Neural cell (in vitro differentiated cells): ENCODE measurements at regions not wholly inside any gene's neighbourhood (a gene's known extent, or its start where the extent isn't known, plus 50 kb on each side); places are given as distances from the start of the nearest gene placed in this dataset.

Experiments used
- H2AFZ ChIP-seq: fragments of 200-600, 300-800 bp; sonication (generic), shearing (Covaris generic); 2 replicates; pipeline ENCODE4 v1.6.0; 2014; ENCODE audit warnings: low read depth, mild to moderate bottlenecking, antibody characterized with exemption, low read length, moderate library complexity
- H3F3A ChIP-seq: fragments of 200-600 bp; shearing (Covaris generic); 2 replicates; pipeline ENCODE4 v1.6.1; 2016; ENCODE audit warnings: mild to moderate bottlenecking, moderate library complexity, mixed read lengths, antibody characterized with exemption, low read length; ENCODE audit not compliant: insufficient read depth, poor library complexity, severe bottlenecking
- H3K27ac ChIP-seq: fragments of 200-600, 300-800 bp; sonication (generic), shearing (Covaris generic); 2 replicates; pipeline ENCODE4 v1.5.1; 2014; ENCODE audit warnings: mild to moderate bottlenecking, low read length, moderate library complexity
- H3K27me3 ChIP-seq: fragments of 300-800, 200-600 bp; sonication (generic), shearing (Covaris generic); 2 replicates; pipeline ENCODE4 v1.6.0; 2014; ENCODE audit warnings: mild to moderate bottlenecking, low read depth, low read length, moderate library complexity; ENCODE audit not compliant: insufficient read depth
- H3K36me3 ChIP-seq: fragments of 300-800, 200-600 bp; sonication (generic), shearing (Covaris generic); 2 replicates; pipeline ENCODE4 v1.5.1; 2014; ENCODE audit warnings: mild to moderate bottlenecking, antibody characterized with exemption, low read length, moderate library complexity; ENCODE audit not compliant: insufficient read depth
- H3K4me2 ChIP-seq: fragments of 300-800, 200-600 bp; sonication (generic), shearing (Covaris generic); 2 replicates; pipeline ENCODE4 v1.6.0; 2014; ENCODE audit warnings: mild to moderate bottlenecking, low read length
- H3K4me3 ChIP-seq: fragments of 300-800, 200-600 bp; sonication (generic), shearing (Covaris generic); 2 replicates; pipeline ENCODE4 v1.5.1; 2014; ENCODE audit warnings: mild to moderate bottlenecking, low read length, moderate library complexity
- H3K79me2 ChIP-seq: fragments of 200-600 bp; shearing (Covaris generic); replicated peaks from 2 replicates; pipeline ENCODE4 v1.6.0; 2014; ENCODE audit warnings: mild to moderate bottlenecking, low read length, moderate library complexity; ENCODE audit not compliant: insufficient read depth
- H3K9ac ChIP-seq: fragments of 300-800, 200-600 bp; sonication (generic), shearing (Covaris generic); 2 replicates; pipeline ENCODE4 v1.6.1; 2016; ENCODE audit warnings: mild to moderate bottlenecking, low read length, mixed read lengths
- H3K9me2 ChIP-seq: fragments of 200-600 bp; shearing (Covaris generic); 2 replicates; pipeline ENCODE4 v1.6.1; 2016; ENCODE audit warnings: mild to moderate bottlenecking, low read length, mixed read lengths; ENCODE audit not compliant: insufficient read depth
- H3K9me3 ChIP-seq: fragments of 200-600, 300-800 bp; sonication (generic), shearing (Covaris generic); 2 replicates; pipeline ENCODE4 v1.6.1; 2016; ENCODE audit warnings: mild to moderate bottlenecking, mixed run types, low read length, moderate library complexity, mixed read lengths
- H4K20me1 ChIP-seq: fragments of 200-600 bp; shearing (Covaris generic); 2 replicates; pipeline ENCODE4 v1.6.1; 2016; ENCODE audit warnings: mild to moderate bottlenecking, mixed run types; ENCODE audit not compliant: insufficient read depth
- EP300 ChIP-seq: fragments of 450-650 bp; conservative IDR thresholded peaks from 2 replicates; pipeline ENCODE4 v1.6.1; 2014; ENCODE audit warnings: antibody characterized with exemption, mild to moderate bottlenecking, moderate library complexity; ENCODE audit not compliant: poor library complexity, severe bottlenecking
- EZH2 ChIP-seq: fragments of 200-600, 300-800 bp; shearing (Covaris generic), sonication (generic); IDR thresholded peaks from 2 replicates; pipeline ENCODE4 v1.6.1; 2014; ENCODE audit warnings: antibody characterized with exemption, low read length, borderline replicate concordance, mild to moderate bottlenecking; ENCODE audit not compliant: insufficient read depth, poor library complexity, severe bottlenecking
- MXI1 ChIP-seq: fragments of 450-650 bp; conservative IDR thresholded peaks from 2 replicates; pipeline ENCODE4 v1.6.1; 2014; ENCODE audit warnings: antibody characterized with exemption, mild to moderate bottlenecking; ENCODE audit not compliant: poor library complexity, severe bottlenecking
- POLR2AphosphoS5 ChIP-seq: IDR thresholded peaks from 2 replicates; pipeline ENCODE4 v1.6.1; 2012
- RAD21 ChIP-seq: fragments of 450-650 bp; conservative IDR thresholded peaks from 2 replicates; pipeline ENCODE4 v1.6.1; 2014; ENCODE audit warnings: antibody characterized with exemption, mild to moderate bottlenecking, moderate library complexity
- SMC3 ChIP-seq: fragments of 450-650 bp; conservative IDR thresholded peaks from 2 replicates; pipeline ENCODE4 v1.6.1; 2014; ENCODE audit warnings: antibody characterized with exemption, mild to moderate bottlenecking, moderate library complexity; ENCODE audit not compliant: poor library complexity
- TAF1 ChIP-seq: IDR thresholded peaks from 2 replicates; pipeline ENCODE4 v1.6.1; 2012; ENCODE audit warnings: low read depth
- TF ChIP-seq, protein P1 (sequence below): IDR thresholded peaks from 2 replicates; pipeline ENCODE4 v1.6.1; 2012; ENCODE audit warnings: borderline replicate concordance
- TF ChIP-seq, protein P2 (sequence below): fragments of 450-650 bp; IDR thresholded peaks from 2 replicates; pipeline ENCODE4 v1.5.1; 2014; ENCODE audit warnings: antibody characterized with exemption, mild to moderate bottlenecking, moderate library complexity; ENCODE audit not compliant: poor library complexity, severe bottlenecking

DNA sequence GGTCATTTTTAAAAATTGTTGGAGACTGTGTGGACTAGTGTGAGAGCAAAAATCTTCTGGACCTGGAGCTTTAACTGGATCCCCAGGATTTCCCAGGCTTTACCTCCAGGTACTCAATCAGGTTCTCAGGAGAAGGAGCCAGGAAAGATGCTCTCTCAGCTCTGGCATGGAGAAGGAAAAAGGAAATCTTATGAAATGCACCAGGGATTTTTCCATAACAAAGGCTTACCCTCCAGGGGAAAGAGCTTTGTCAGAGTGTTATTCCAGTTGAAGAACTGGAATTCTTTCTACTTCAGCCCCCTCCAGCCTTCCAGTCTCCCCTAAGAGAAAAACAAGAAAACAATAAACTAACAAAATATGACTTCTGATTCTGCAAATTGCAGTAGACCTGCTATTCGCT, 436.7 kb upstream of the ANKRD30A start:
- TF ChIP-seq, protein P1, sequence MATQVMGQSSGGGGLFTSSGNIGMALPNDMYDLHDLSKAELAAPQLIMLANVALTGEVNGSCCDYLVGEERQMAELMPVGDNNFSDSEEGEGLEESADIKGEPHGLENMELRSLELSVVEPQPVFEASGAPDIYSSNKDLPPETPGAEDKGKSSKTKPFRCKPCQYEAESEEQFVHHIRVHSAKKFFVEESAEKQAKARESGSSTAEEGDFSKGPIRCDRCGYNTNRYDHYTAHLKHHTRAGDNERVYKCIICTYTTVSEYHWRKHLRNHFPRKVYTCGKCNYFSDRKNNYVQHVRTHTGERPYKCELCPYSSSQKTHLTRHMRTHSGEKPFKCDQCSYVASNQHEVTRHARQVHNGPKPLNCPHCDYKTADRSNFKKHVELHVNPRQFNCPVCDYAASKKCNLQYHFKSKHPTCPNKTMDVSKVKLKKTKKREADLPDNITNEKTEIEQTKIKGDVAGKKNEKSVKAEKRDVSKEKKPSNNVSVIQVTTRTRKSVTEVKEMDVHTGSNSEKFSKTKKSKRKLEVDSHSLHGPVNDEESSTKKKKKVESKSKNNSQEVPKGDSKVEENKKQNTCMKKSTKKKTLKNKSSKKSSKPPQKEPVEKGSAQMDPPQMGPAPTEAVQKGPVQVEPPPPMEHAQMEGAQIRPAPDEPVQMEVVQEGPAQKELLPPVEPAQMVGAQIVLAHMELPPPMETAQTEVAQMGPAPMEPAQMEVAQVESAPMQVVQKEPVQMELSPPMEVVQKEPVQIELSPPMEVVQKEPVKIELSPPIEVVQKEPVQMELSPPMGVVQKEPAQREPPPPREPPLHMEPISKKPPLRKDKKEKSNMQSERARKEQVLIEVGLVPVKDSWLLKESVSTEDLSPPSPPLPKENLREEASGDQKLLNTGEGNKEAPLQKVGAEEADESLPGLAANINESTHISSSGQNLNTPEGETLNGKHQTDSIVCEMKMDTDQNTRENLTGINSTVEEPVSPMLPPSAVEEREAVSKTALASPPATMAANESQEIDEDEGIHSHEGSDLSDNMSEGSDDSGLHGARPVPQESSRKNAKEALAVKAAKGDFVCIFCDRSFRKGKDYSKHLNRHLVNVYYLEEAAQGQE, result no peak
- TF ChIP-seq POLR2AphosphoS5 (no peak), EZH2 (no peak), EP300 (no peak), MXI1 (no peak), TAF1 (no peak), RAD21 (no peak), SMC3 (no peak)
- Histone ChIP-seq H3K27ac (no peak overlapping the region), H4K20me1 (no peaks in the 10 kb centered on the region), H3K9me2 (no peaks in the 10 kb centered on the region), H3K79me2 (no peaks in the 10 kb centered on the region), H3K27me3 (no peaks in the 10 kb centered on the region), H3K9me3 (peaks cover 6% of the 10 kb centered on the region), H3K4me3 (no peak overlapping the region), H3K9ac (no peak overlapping the region), H2AFZ (no peak overlapping the region), H3K36me3 (no peaks in the 10 kb centered on the region), H3K4me2 (no peak overlapping the region), H3F3A (no peaks in the 10 kb centered on the region)

DNA sequence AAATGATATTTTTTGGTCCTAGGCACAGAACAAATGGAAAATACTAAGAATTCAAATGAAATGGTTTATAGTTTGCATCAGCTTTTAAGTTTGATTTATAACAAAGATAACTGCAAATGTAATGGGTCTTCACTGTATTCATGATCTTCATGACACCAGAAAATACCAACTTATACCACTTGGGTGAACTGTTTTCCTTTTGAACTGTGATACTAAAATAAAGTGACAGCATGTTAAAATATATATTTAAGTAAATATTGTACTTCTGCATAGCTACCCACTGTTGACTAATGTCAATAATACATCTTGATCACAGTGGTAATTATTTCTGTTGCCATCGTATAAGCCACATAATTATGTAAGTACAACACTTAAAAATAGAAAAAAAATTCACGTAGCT, 442.0 kb upstream of the ANKRD30A start:
- Histone ChIP-seq H3K9me3 (peaks cover 6% of the 10 kb centered on the region), H2AFZ (no peak overlapping the region), H3K27ac (no peak overlapping the region), H3K36me3 (no peaks in the 10 kb centered on the region), H3K4me3 (no peak overlapping the region), H3K27me3 (no peaks in the 10 kb centered on the region), H3K9me2 (no peaks in the 10 kb centered on the region), H3K4me2 (no peak overlapping the region), H4K20me1 (no peaks in the 10 kb centered on the region), H3K79me2 (no peaks in the 10 kb centered on the region), H3F3A (no peaks in the 10 kb centered on the region), H3K9ac (no peak overlapping the region)
- TF ChIP-seq, protein P1, result no peak
- TF ChIP-seq POLR2AphosphoS5 (no peak), RAD21 (no peak), EZH2 (no peak), SMC3 (no peak), EP300 (no peak), TAF1 (no peak), MXI1 (no peak)
- TF ChIP-seq, protein P2, sequence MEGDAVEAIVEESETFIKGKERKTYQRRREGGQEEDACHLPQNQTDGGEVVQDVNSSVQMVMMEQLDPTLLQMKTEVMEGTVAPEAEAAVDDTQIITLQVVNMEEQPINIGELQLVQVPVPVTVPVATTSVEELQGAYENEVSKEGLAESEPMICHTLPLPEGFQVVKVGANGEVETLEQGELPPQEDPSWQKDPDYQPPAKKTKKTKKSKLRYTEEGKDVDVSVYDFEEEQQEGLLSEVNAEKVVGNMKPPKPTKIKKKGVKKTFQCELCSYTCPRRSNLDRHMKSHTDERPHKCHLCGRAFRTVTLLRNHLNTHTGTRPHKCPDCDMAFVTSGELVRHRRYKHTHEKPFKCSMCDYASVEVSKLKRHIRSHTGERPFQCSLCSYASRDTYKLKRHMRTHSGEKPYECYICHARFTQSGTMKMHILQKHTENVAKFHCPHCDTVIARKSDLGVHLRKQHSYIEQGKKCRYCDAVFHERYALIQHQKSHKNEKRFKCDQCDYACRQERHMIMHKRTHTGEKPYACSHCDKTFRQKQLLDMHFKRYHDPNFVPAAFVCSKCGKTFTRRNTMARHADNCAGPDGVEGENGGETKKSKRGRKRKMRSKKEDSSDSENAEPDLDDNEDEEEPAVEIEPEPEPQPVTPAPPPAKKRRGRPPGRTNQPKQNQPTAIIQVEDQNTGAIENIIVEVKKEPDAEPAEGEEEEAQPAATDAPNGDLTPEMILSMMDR, result no peak
